B cell (primary cell): ENCODE measurements at regions not wholly inside any gene's neighbourhood (a gene's known extent, or its start where the extent isn't known, plus 50 kb on each side); places are given as distances from the start of the nearest gene placed in this dataset.
"Not testable (repeated sequence)": the region's sequence is repeated elsewhere in the genome, so short reads cannot be mapped to it uniquely, and the experiment has no call there.

Experiments used
- ATAC-seq: fragments of 200-7000 bp; cut with Tn5 transposase; one replicate; pipeline ENCODE4 v1.10.0; 2021; ENCODE audit warnings: low read depth, mild to moderate bottlenecking, moderate number of reproducible peaks, moderate library complexity
- CTCF ChIA-PET: fragments of 350-600 bp; sonication (Branson Sonifier 250); formaldehyde crosslinking; loops from one replicate; lab custom pipeline; 2021; ENCODE audit warnings: antibody characterized with exemption, inconsistent platforms; lab: Charles Lee
- POLR2A ChIA-PET: fragments of 350-600 bp; sonication (Branson Sonifier 250); formaldehyde crosslinking; loops from one replicate; lab custom pipeline; 2021; ENCODE audit warnings: antibody characterized with exemption; lab: Charles Lee
- DNase-seq: peaks from one replicate; pipeline ENCODE4 v3.0.0; 2013
- H2AFZ ChIP-seq: 2 replicates; pipeline ENCODE4 v1.6.1; 2012; ENCODE audit warnings: mild to moderate bottlenecking, low read depth, low read length; ENCODE audit not compliant: insufficient read depth, poor library complexity, severe bottlenecking
- H3K27ac ChIP-seq, 2 donors: 1 replicate in 1 of 2; 2 replicates in 1 of 2; pipeline ENCODE4 v1.5.1; 2012 to 2013; ENCODE audit warnings: low read length in 2 of 2, mild to moderate bottlenecking in 2 of 2, moderate library complexity in 1 of 2
- H3K27me3 ChIP-seq, 4 experiments: fragments of 200-600 bp in 1 of 4; sonication (generic) in 1 of 4; replicated peaks in 1 of 4; 1 replicate in 2 of 4; 2 replicates in 2 of 4; pipeline versions ENCODE4 v1.6.1 to v1.7.0; 2013 to 2016; ENCODE audit warnings: low read length in 3 of 4, mild to moderate bottlenecking in 2 of 4, mixed read lengths in 1 of 4, moderate library complexity in 1 of 4; ENCODE audit not compliant: insufficient read depth in 4 of 4, control insufficient read depth in 3 of 4; ENCODE audit errors: control extremely low read depth in 1 of 4
- H3K36me3 ChIP-seq, 2 experiments: replicated peaks in 1 of 2; 1 replicate in 1 of 2; 2 replicates in 1 of 2; pipeline versions ENCODE4 v1.6.1 to v1.7.1; 2013; ENCODE audit warnings: low read length in 1 of 2; ENCODE audit not compliant: insufficient read depth in 2 of 2, control insufficient read depth in 1 of 2; ENCODE audit errors: control extremely low read depth in 1 of 2, extremely low read depth in 1 of 2
- H3K4me1 ChIP-seq, 2 donors: fragments of 200-600 bp in 1 of 2; sonication (generic) in 1 of 2; 1 replicate in 1 of 2; 2 replicates in 1 of 2; pipeline versions ENCODE4 v1.5.1 to v1.6.1; 2013 to 2017; ENCODE audit warnings: low read length in 2 of 2; ENCODE audit not compliant: control insufficient read depth in 2 of 2, insufficient read depth in 2 of 2
- H3K4me2 ChIP-seq: replicated peaks from 2 replicates; pipeline ENCODE3; 2012; ENCODE audit warnings: mild to moderate bottlenecking, low read depth, low read length; ENCODE audit not compliant: poor library complexity, severe bottlenecking
- H3K4me3 ChIP-seq, 5 experiments: fragments of 200-600 bp in 1 of 5; sonication (generic) in 1 of 5; 1 replicate in 3 of 5; 2 replicates in 2 of 5; pipeline versions ENCODE4 v1.5.1 to v1.7.0; 2011 to 2016; ENCODE audit warnings: low read length in 4 of 5, mild to moderate bottlenecking in 4 of 5, low read depth in 2 of 5, control low read depth in 1 of 5, moderate library complexity in 1 of 5; ENCODE audit not compliant: insufficient read depth in 1 of 5; ENCODE audit errors: control extremely low read depth in 1 of 5, extremely low read depth in 1 of 5
- H3K79me2 ChIP-seq: fragments of 200-600 bp; sonication (generic); one replicate; pipeline ENCODE4 v1.6.0; 2016; ENCODE audit warnings: low read length; ENCODE audit not compliant: control insufficient read depth, insufficient read depth
- H3K9ac ChIP-seq: fragments of 200-600 bp; sonication (generic); 2 replicates; pipeline ENCODE4 v1.6.1; 2017; ENCODE audit warnings: mild to moderate bottlenecking, low read length, moderate library complexity
- H3K9me3 ChIP-seq, 3 donors: one replicate each; pipeline versions ENCODE4 v1.6.1 to v1.7.1; 2013; ENCODE audit warnings: low read length in 2 of 3; ENCODE audit not compliant: control insufficient read depth in 2 of 3, insufficient read depth in 1 of 3; ENCODE audit errors: control extremely low read depth in 1 of 3
- H4K20me1 ChIP-seq: 2 replicates; pipeline ENCODE4 v1.6.0; 2012; ENCODE audit warnings: mild to moderate bottlenecking, low read length; ENCODE audit not compliant: insufficient read depth, control insufficient read depth, poor library complexity, severe bottlenecking
- H3K27ac Mint-ChIP-seq: one replicate; pipeline ENCODE4 v1.8.0; 2021; ENCODE audit warnings: mixed read lengths
- H3K27me3 Mint-ChIP-seq: one replicate; pipeline ENCODE4 v1.8.0; 2021; ENCODE audit warnings: mixed read lengths
- H3K4me1 Mint-ChIP-seq: one replicate; pipeline ENCODE4 v1.8.0; 2021; ENCODE audit warnings: mixed read lengths
- H3K4me3 Mint-ChIP-seq: one replicate; pipeline ENCODE4 v1.8.0; 2021; ENCODE audit warnings: mixed read lengths
- H3K9me3 Mint-ChIP-seq: one replicate; pipeline ENCODE4 v1.8.0; 2022; ENCODE audit warnings: mixed read lengths; ENCODE audit not compliant: insufficient read depth
- EZH2 ChIP-seq: IDR thresholded peaks from 2 replicates; pipeline ENCODE4 v1.6.1; 2012; ENCODE audit warnings: borderline replicate concordance, low read depth, mild to moderate bottlenecking, moderate library complexity, low read length; ENCODE audit not compliant: insufficient read depth, poor library complexity, severe bottlenecking
- WGBS: methylation state at CpG from one replicate; pipeline ENCODE4 v1.1.5; 2013; ENCODE audit warnings: missing lambda C conversion rate; ENCODE audit not compliant: insufficient coverage; 5-methylcytosine and 5-hydroxymethylcytosine counted together
- intact Hi-C: fragments of 100-400 bp; cut with micrococcal nuclease; formaldehyde crosslinking; loops from one replicate; pipeline ENCODE4 v1.10.0; 2022
- TF ChIP-seq, protein P1 (sequence below): fragments of 200-600 bp; IDR thresholded peaks from one replicate; pipeline ENCODE4 v1.8.0; 2022; ENCODE audit warnings: antibody characterized with exemption, mild to moderate bottlenecking

- H3K4me3 Mint-ChIP-seq: peak overlapping the region; percentile 18
- Histone ChIP-seq H3K4me2 (peak overlapping the region; percentile 70), H3K9ac (peak overlapping the region; percentile 50), H3K4me3 (peak overlapping the region in 3 of 5 experiments; percentile 15 to 60 (median 18)), H3K9me3 (peaks cover 0 to 3% (median 0%) of the 10 kb centered on the region in 3 donors), H3K79me2 (no peaks in the 10 kb centered on the region), H3K36me3 (no peaks in the 10 kb centered on the region), H3K27ac (peak overlapping the region; percentile 50 to 75), H4K20me1 (no peaks in the 10 kb centered on the region), H3K4me1 (peaks cover 3 to 11% of the 10 kb centered on the region in 2 donors), H2AFZ (no peak overlapping the region), H3K27me3 (no peaks in the 10 kb centered on the region)
- H3K27me3 Mint-ChIP-seq: no peaks in the 10 kb centered on the region
- TF ChIP-seq, protein P1, sequence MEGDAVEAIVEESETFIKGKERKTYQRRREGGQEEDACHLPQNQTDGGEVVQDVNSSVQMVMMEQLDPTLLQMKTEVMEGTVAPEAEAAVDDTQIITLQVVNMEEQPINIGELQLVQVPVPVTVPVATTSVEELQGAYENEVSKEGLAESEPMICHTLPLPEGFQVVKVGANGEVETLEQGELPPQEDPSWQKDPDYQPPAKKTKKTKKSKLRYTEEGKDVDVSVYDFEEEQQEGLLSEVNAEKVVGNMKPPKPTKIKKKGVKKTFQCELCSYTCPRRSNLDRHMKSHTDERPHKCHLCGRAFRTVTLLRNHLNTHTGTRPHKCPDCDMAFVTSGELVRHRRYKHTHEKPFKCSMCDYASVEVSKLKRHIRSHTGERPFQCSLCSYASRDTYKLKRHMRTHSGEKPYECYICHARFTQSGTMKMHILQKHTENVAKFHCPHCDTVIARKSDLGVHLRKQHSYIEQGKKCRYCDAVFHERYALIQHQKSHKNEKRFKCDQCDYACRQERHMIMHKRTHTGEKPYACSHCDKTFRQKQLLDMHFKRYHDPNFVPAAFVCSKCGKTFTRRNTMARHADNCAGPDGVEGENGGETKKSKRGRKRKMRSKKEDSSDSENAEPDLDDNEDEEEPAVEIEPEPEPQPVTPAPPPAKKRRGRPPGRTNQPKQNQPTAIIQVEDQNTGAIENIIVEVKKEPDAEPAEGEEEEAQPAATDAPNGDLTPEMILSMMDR: no peak
- TF ChIP-seq EZH2: no peak
- ChIA-PET CTCF (interaction anchor here (0.9 to 2.2 kb wide), 2 partner anchors 56 to 60 kb away, joined by 5 to 7 read pairs; partner anchors contain the start of gene EMB), POLR2A (interaction anchor here (1.0 kb wide), 1 partner anchor 38 kb away, joined by 3 read pairs; no protein-coding TSS in a partner anchor)
- peak overlapping the region; percentile 75 for H3K27ac Mint-ChIP-seq
- no peaks in the 10 kb centered on the region for H3K9me3 Mint-ChIP-seq
- H3K4me1 Mint-ChIP-seq: peaks cover 17% of the 10 kb centered on the region
- WGBS: 0% methylated on average over 1 of the region's 2 CpGs
- ATAC-seq (peak; percentile 94), DNase-seq (peak; percentile 78)
- intact Hi-C loops: loop anchor here (2.0 kb wide), 1 partner anchor 61 kb away; the partner anchor contains the start of gene EMB
Measured at GRCh38 chr5:50501491-50502228, 60.6 kb upstream of the EMB start.

- H3K4me1 Mint-ChIP-seq, H3K9ac ChIP-seq, H3K27ac Mint-ChIP-seq, H3K4me2 ChIP-seq, H3K36me3 ChIP-seq, H3K9me3 ChIP-seq, H3K27ac ChIP-seq, H3K4me1 ChIP-seq, H3K27me3 ChIP-seq, H3K4me3 ChIP-seq, POLR2A ChIA-PET, H3K4me3 Mint-ChIP-seq, H3K27me3 Mint-ChIP-seq, H3K79me2 ChIP-seq, H3K9me3 Mint-ChIP-seq, H4K20me1 ChIP-seq, ATAC-seq, H2AFZ ChIP-seq: not testable (repeated sequence)
- CTCF ChIA-PET: interaction anchor here (0.7 to 3.1 kb wide), 8 partner anchors 8 to 239 kb away, joined by 3 to 27 read pairs (median 4); partner anchors contain the start of gene EMB
- peak; percentile 12 for DNase-seq
- TF ChIP-seq, protein P1: peak; percentile 71
- intact Hi-C loops: loop anchor here (2.0 to 10.0 kb wide), 3 partner anchors 72 to 242 kb away; partner anchors contain the start of genes EMB and PARP8
Measured at GRCh38 chr5:50513028-50513457, 72.0 kb upstream of the EMB start.

DNA sequence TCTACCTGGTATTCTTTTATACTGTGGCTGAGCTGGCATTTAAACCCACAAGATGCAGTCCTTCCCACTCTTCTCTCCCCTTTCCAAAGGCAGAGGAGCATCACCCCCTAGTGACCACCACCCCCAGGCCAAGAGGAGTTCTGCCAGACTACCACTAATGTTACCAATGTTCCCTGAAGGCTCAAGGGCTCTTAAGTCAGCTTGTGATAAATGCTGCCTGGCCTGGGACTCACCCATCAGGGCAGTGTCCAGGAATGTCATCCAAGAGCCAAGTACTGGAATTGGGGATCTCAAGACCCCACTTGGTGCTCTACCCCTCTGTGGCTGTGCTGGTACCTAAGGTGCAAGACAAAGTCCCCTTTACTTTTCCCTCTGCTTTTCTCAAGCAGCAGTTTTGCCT lies 80.0 kb upstream of the EMB start:
- H3K9ac ChIP-seq, ATAC-seq, H3K4me3 Mint-ChIP-seq, intact Hi-C loops, H3K27ac ChIP-seq, H3K79me2 ChIP-seq, H3K4me3 ChIP-seq, H2AFZ ChIP-seq, CTCF ChIA-PET, H3K9me3 ChIP-seq, H3K4me1 Mint-ChIP-seq, POLR2A ChIA-PET, H3K27me3 ChIP-seq, H3K27ac Mint-ChIP-seq, H3K9me3 Mint-ChIP-seq, H3K4me1 ChIP-seq, H3K4me2 ChIP-seq, H3K36me3 ChIP-seq, DNase-seq, H4K20me1 ChIP-seq, H3K27me3 Mint-ChIP-seq: not testable (repeated sequence)
